ENCODE measurements at regions not wholly inside any gene's neighbourhood (a gene's known extent, or its start where the extent isn't known, plus 50 kb on each side); places are given as distances from the start of the nearest gene placed in this dataset.

- no peak for DNase-seq
These were observed 324.4 kb downstream of the ENC1 start for GRCh38 chr5:74316064-74316603.

GRCh38 chr5:74314906-74315305, 325.6 kb downstream of the ENC1 start:
- DNase-seq = no peak

GRCh38 chr5:74313896-74314295, 326.6 kb downstream of the ENC1 start:
- no peak for DNase-seq

- DNase-seq = no peak
These were observed 327.8 kb downstream of the ENC1 start for GRCh38 chr5:74312746-74313145.

- DNase-seq = no peak
These were observed 328.6 kb downstream of the ENC1 start for GRCh38 chr5:74311961-74312360.

- no peak for DNase-seq
These were observed 329.3 kb downstream of the ENC1 start for GRCh38 chr5:74310997-74311930.

GRCh38 chr5:74310386-74310785, 330.1 kb downstream of the ENC1 start:
- DNase-seq = no peak

- no peak for DNase-seq
These were observed 331.5 kb downstream of the ENC1 start for GRCh38 chr5:74309050-74309449.

GRCh38 chr5:74306845-74307244, 333.7 kb downstream of the ENC1 start:
- no peak for DNase-seq

- no peak for DNase-seq
These were observed 336.0 kb downstream of the ENC1 start for GRCh38 chr5:74304536-74304935.

GRCh38 chr5:74303578-74303977, 336.9 kb downstream of the ENC1 start:
- DNase-seq = no peak

GRCh38 chr5:74301576-74301975, 339.0 kb downstream of the ENC1 start:
- no peak for DNase-seq

GRCh38 chr5:74300808-74301389, 339.6 kb downstream of the ENC1 start:
- DNase-seq = no peak

- DNase-seq = no peak
These were observed 340.7 kb downstream of the ENC1 start for GRCh38 chr5:74299833-74300232.

- DNase-seq = no peak
These were observed 343.7 kb downstream of the ENC1 start for GRCh38 chr5:74296685-74297408.

- no peak for DNase-seq
These were observed 344.9 kb downstream of the ENC1 start for GRCh38 chr5:74295676-74296075.

- no peak for DNase-seq
These were observed 345.4 kb downstream of the ENC1 start for GRCh38 chr5:74295141-74295540.

- no peak for DNase-seq
These were observed 346.3 kb downstream of the ENC1 start for GRCh38 chr5:74294231-74294705.

GRCh38 chr5:74293182-74293581, 347.3 kb downstream of the ENC1 start:
- DNase-seq = no peak

GRCh38 chr5:74290634-74291241, 349.8 kb downstream of the ENC1 start:
- no peak for DNase-seq

- DNase-seq = no peak
These were observed 350.8 kb downstream of the ENC1 start for GRCh38 chr5:74289691-74290090.

GRCh38 chr5:74289238-74289637, 351.3 kb downstream of the ENC1 start:
- no peak for DNase-seq

Data from left kidney (tissue), 1 donor.